GM12878 (cell line): ENCODE measurements at regions not wholly inside any gene's neighbourhood (a gene's known extent, or its start where the extent isn't known, plus 50 kb on each side); places are given as distances from the start of the nearest gene placed in this dataset.

Experiments
- ATAC-seq: fragments of 200-7000 bp; cut with Tn5 transposase; 3 replicates; pipeline ENCODE4 v1.9.1; 2020; ENCODE audit warnings: mild to moderate bottlenecking, moderate library complexity
- BruUV-seq: library from RNA; stranded (reverse); fragments of 400-500 nt; replicated peaks from 2 replicates; lab custom pipeline; 2021; lab: Mats Ljungman, UMichigan
- CTCF ChIA-PET: fragments of 300-600 bp; sonication (Branson Sonifier 250); formaldehyde crosslinking; extraction: SDS; loops from one replicate; lab custom pipeline; 2021; ENCODE audit warnings: inconsistent platforms; lab: Yijun Ruan, JAX
- POLR2A ChIA-PET: fragments of 350-600 bp; formaldehyde crosslinking; extraction: SDS; loops from one replicate; lab custom pipeline; 2021; ENCODE audit warnings: inconsistent platforms; lab: Charles Lee
- RAD21 ChIA-PET: fragments of 300-600 bp; sonication (Branson Sonifier 250); formaldehyde crosslinking; loops from one replicate; lab custom pipeline; 2023; ENCODE audit warnings: antibody characterized with exemption; ENCODE audit not compliant: unreplicated experiment; lab: Charles Lee
- SMC1A ChIA-PET: fragments of 300-600 bp; sonication (Branson Sonifier 250); formaldehyde crosslinking; loops from one replicate; lab custom pipeline; 2023; ENCODE audit not compliant: unreplicated experiment, uncharacterized antibody; lab: Charles Lee
- DNase-seq: peaks from one replicate; pipeline ENCODE4 v3.0.0-alpha.2; 2011; ENCODE audit warnings: low read depth, low spot score
- FAIRE-seq: peaks from 3 replicates; lab custom pipeline; 2011; peaks lifted over from hg19 to GRCh38; lab: Jason Lieb, UNC
- H2AFZ ChIP-seq: 2 replicates; pipeline ENCODE4 v1.6.0; 2011; ENCODE audit warnings: low read depth, low read length, control low read depth; ENCODE audit not compliant: control insufficient read depth
- H3K27ac ChIP-seq: 2 replicates; pipeline ENCODE4 v1.5.1; 2011; ENCODE audit warnings: control low read depth; ENCODE audit not compliant: control insufficient read depth, insufficient read depth
- H3K27me3 ChIP-seq, 2 experiments: replicated peaks in 1 of 2; 2 replicates each; pipeline versions ENCODE4 v1.6.0 to v1.6.1; 2011; ENCODE audit warnings: low read length in 1 of 2; ENCODE audit not compliant: control insufficient read depth in 2 of 2, insufficient read depth in 2 of 2
- H3K36me3 ChIP-seq, 2 experiments: 2 replicates each; pipeline ENCODE4 v1.5.1; 2011; ENCODE audit warnings: low read length in 1 of 2; ENCODE audit not compliant: control insufficient read depth in 2 of 2, insufficient read depth in 2 of 2
- H3K4me1 ChIP-seq: 2 replicates; pipeline ENCODE4 v1.6.1; 2011; ENCODE audit warnings: mild to moderate bottlenecking, low read length, moderate library complexity, mixed read lengths; ENCODE audit not compliant: control insufficient read depth, insufficient read depth
- H3K4me2 ChIP-seq: 2 replicates; pipeline ENCODE4 v1.6.0; 2011; ENCODE audit warnings: control low read depth; ENCODE audit not compliant: control insufficient read depth, insufficient read depth
- H3K4me3 ChIP-seq: fragments of 200-600 bp; sonication (generic); 2 replicates; pipeline ENCODE4 v1.5.1; 2016
- H3K79me2 ChIP-seq: 2 replicates; pipeline ENCODE4 v1.6.0; 2011; ENCODE audit warnings: low read length; ENCODE audit not compliant: control insufficient read depth, insufficient read depth
- H3K9ac ChIP-seq: 2 replicates; pipeline ENCODE4 v1.8.0; 2011; ENCODE audit warnings: low read length, control low read depth, mixed read lengths; ENCODE audit not compliant: control insufficient read depth, insufficient read depth
- H3K9me3 ChIP-seq: replicated peaks from 3 replicates; pipeline ENCODE4 v1.5.1; 2011; ENCODE audit warnings: mild to moderate bottlenecking, low read length; ENCODE audit not compliant: control insufficient read depth, insufficient read depth
- H4K20me1 ChIP-seq: 2 replicates; pipeline ENCODE4 v1.6.0; 2011; ENCODE audit not compliant: control insufficient read depth, insufficient read depth
- JUNB ChIP-seq: IDR thresholded peaks from 2 replicates; pipeline ENCODE4 v1.6.1; 2016; ENCODE audit warnings: antibody characterized with exemption, mild to moderate bottlenecking
- MXI1 ChIP-seq: fragments of 150-350 bp; IDR thresholded peaks from 2 replicates; pipeline ENCODE4 v1.6.1; 2011; ENCODE audit warnings: low read depth, mild to moderate bottlenecking, inconsistent platforms, low read length, improper control_type of control experiment
- NBN ChIP-seq: fragments of 450-650 bp; IDR thresholded peaks from 2 replicates; pipeline ENCODE4 v1.6.1; 2016
- NR2F1 ChIP-seq: fragments of 450-650 bp; conservative IDR thresholded peaks from 2 replicates; pipeline ENCODE4 v1.6.1; 2017; ENCODE audit warnings: mild to moderate bottlenecking
- POU2F2 ChIP-seq: IDR thresholded peaks from 3 replicates; pipeline ENCODE4 v1.6.1; 2011; ENCODE audit warnings: low read depth, mild to moderate bottlenecking, low read length, borderline replicate concordance
- SMAD5 ChIP-seq: IDR thresholded peaks from 2 replicates; pipeline ENCODE4 v1.6.1; 2016; ENCODE audit warnings: antibody characterized with exemption, low read depth
- STAT1 ChIP-seq: fragments of 450-650 bp; conservative IDR thresholded peaks from 2 replicates; pipeline ENCODE4 v1.6.1; 2014; ENCODE audit warnings: antibody characterized with exemption, mild to moderate bottlenecking
- TAF1 ChIP-seq: IDR thresholded peaks from 2 replicates; pipeline ENCODE4 v1.6.1; 2011; ENCODE audit warnings: mild to moderate bottlenecking, low read depth, low read length, borderline replicate concordance
- ZNF592 ChIP-seq: fragments of 450-650 bp; IDR thresholded peaks from 2 replicates; pipeline ENCODE4 v1.6.1; 2017; ENCODE audit warnings: mild to moderate bottlenecking, moderate library complexity
- WGBS: methylation state at CpG from one replicate; pipeline ENCODE4 v1.1.6; 2016; ENCODE audit warnings: low lambda C conversion rate; ENCODE audit not compliant: insufficient replicate concordance, insufficient coverage; ENCODE audit errors: missing lambda C conversion rate; 5-methylcytosine and 5-hydroxymethylcytosine counted together
- in situ Hi-C: fragments of 300-500 bp; cut with MboI; formaldehyde crosslinking; loops from 9 replicates; pipeline ENCODE4 v1.14.3; 2018; ENCODE audit warnings: mixed read lengths
- intact Hi-C: fragments of 100-400 bp; cut with micrococcal nuclease; formaldehyde crosslinking; loops from one replicate; pipeline ENCODE4 v1.14.2; 2022; ENCODE audit not compliant: unreplicated experiment

DNA sequence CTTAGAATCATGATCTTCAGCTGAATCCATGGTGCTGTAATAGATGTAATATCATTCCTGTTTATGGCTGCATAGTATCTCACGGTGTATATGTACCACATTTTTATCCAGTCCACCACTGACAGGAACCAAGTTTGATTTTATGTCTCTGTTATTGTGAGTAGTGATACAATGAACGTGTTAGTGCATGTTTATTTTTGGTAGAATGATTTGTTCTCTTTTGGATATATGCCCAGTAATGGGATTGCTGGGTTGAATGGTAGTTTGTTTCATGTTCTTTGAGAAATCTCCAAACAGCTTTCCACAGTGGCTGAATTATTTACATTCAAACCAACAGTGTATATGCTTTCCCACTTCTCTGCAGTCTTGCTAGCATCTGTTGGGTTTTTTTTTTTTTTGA, 175.1 kb upstream of the CDH10 start:
- H2AFZ ChIP-seq = no peak overlapping the region
- no peak for ATAC-seq
- H3K4me2 ChIP-seq = no peak overlapping the region
- H3K36me3 ChIP-seq = no peaks in the 10 kb centered on the region
- ChIA-PET POLR2A (no interaction called here), RAD21 (no interaction called here), CTCF (no interaction called here), SMC1A (no interaction called here)
- in situ Hi-C loops = no loop called here
- H3K79me2 ChIP-seq = no peaks in the 10 kb centered on the region
- FAIRE-seq = no peak
- H3K27ac ChIP-seq = no peak overlapping the region
- H3K9ac ChIP-seq = no peak overlapping the region
- TF ChIP-seq NR2F1 (no peak), NBN (no peak)
- no peaks in the 10 kb centered on the region for H4K20me1 ChIP-seq
- intact Hi-C loops = no loop called here
- no peaks in the 10 kb centered on the region for H3K27me3 ChIP-seq
- BruUV-seq = no TSS peak
- no peak for DNase-seq
- no peaks in the 10 kb centered on the region for H3K9me3 ChIP-seq
- no peak overlapping the region for H3K4me3 ChIP-seq
- WGBS = 0% methylated on average over 2 of the region's 2 CpGs
- no peaks in the 10 kb centered on the region for H3K4me1 ChIP-seq

DNA sequence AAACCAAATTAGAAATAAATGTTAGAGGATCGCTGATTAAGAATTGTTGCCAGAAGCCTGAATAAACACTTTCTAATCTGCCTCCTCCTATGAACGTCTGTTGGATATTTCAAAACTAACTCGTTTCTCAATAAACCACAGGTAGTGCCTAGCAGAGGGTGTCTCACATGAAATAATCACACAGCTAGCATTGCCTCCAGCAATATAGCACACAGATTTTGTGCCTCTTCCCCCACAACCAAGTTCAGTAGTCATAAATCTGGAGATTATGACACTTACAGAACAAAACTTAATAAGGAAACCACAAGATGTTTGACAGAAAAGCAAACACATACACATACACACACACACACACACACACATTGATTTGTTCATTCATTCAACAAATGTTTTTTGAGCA, 173.2 kb upstream of the CDH10 start:
- no peaks in the 10 kb centered on the region for H4K20me1 ChIP-seq
- no peak overlapping the region for H3K27ac ChIP-seq
- ChIA-PET CTCF (interaction anchor here (1.2 kb wide), 1 partner anchor 10 kb away, joined by 3 read pairs; no protein-coding TSS in a partner anchor), RAD21 (no interaction called here), SMC1A (no interaction called here), POLR2A (no interaction called here)
- WGBS = 11% methylated on average over 3 of the region's 3 CpGs
- H3K4me2 ChIP-seq = no peak overlapping the region
- H3K4me1 ChIP-seq = no peaks in the 10 kb centered on the region
- H3K9me3 ChIP-seq = no peaks in the 10 kb centered on the region
- intact Hi-C loops = no loop called here
- H3K4me3 ChIP-seq = no peak overlapping the region
- no peak for TF ChIP-seq MXI1
- no peak for TF ChIP-seq TAF1
- no peak for TF ChIP-seq POU2F2
- TF ChIP-seq STAT1 = no peak
- no peak for TF ChIP-seq JUNB
- TF ChIP-seq SMAD5 = no peak
- TF ChIP-seq ZNF592 = no peak
- H3K27me3 ChIP-seq = no peaks in the 10 kb centered on the region
- in situ Hi-C loops = no loop called here
- no peak overlapping the region for H3K9ac ChIP-seq
- BruUV-seq = no TSS peak
- H3K36me3 ChIP-seq = no peaks in the 10 kb centered on the region
- ATAC-seq = no peak
- H2AFZ ChIP-seq = no peak overlapping the region
- DNase-seq = no peak
- FAIRE-seq = no peak
- no peaks in the 10 kb centered on the region for H3K79me2 ChIP-seq
